Suprapubic skin (tissue), 4 donors: ENCODE measurements at regions not wholly inside any gene's neighbourhood (a gene's known extent, or its start where the extent isn't known, plus 50 kb on each side); places are given as distances from the start of the nearest gene placed in this dataset.

Experiments
- CTCF ChIP-seq, 2 donors: fragments of 200-600 bp in 1 of 2; fragments of 450-650 bp in 1 of 2; sonication (generic) in 1 of 2; IDR thresholded peaks; one replicate each; pipeline ENCODE4 v1.5.1; 2016 to 2019; ENCODE audit warnings: antibody characterized with exemption in 2 of 2, mild to moderate bottlenecking in 1 of 2, moderate library complexity in 1 of 2
- POLR2A ChIP-seq, 2 donors: fragments of 450-650 bp; IDR thresholded peaks; one replicate each; pipeline ENCODE4 v1.6.1; 2017; ENCODE audit warnings: antibody characterized with exemption in 2 of 2, mild to moderate bottlenecking in 2 of 2, moderate library complexity in 2 of 2
- POLR2AphosphoS5 ChIP-seq, 3 donors: sonication (generic); formaldehyde crosslinking; IDR thresholded peaks; one replicate each; pipeline ENCODE4 v1.6.1; 2017; ENCODE audit warnings: antibody characterized with exemption in 3 of 3

- TF ChIP-seq CTCF (IDR thresholded peaks at IDR 0.05), result no peak
- TF ChIP-seq POLR2A (IDR thresholded peaks at IDR 0.05), result no peak
- TF ChIP-seq POLR2AphosphoS5 (IDR thresholded peaks at IDR 0.05), result no peak
Measured at GRCh38 chr10:133012573-133013359, 70.4 kb upstream of the CFAP46 start.
